Endodermal cell (in vitro differentiated cells): ENCODE measurements at regions not wholly inside any gene's neighbourhood (a gene's known extent, or its start where the extent isn't known, plus 50 kb on each side); places are given as distances from the start of the nearest gene placed in this dataset.

ENCODE experiments used
- DNase-seq: peaks from one replicate; pipeline ENCODE4 v3.0.0-alpha.2; 2017
- H3K27ac ChIP-seq: 2 replicates; pipeline ENCODE4 v1.5.1; 2013; ENCODE audit warnings: mild to moderate bottlenecking, low read depth, low read length, moderate library complexity
- H3K27me3 ChIP-seq: 2 replicates; pipeline ENCODE4 v1.6.1; 2013; ENCODE audit warnings: mild to moderate bottlenecking, low read length, moderate library complexity; ENCODE audit not compliant: insufficient read depth, control insufficient read depth, poor library complexity, severe bottlenecking
- H3K36me3 ChIP-seq: 2 replicates; pipeline ENCODE4 v1.7.0; 2013; ENCODE audit warnings: mild to moderate bottlenecking, low read length, moderate library complexity; ENCODE audit not compliant: control insufficient read depth, insufficient read depth
- H3K4me1 ChIP-seq: one replicate; pipeline ENCODE4 v1.7.0; 2013; ENCODE audit warnings: low read length; ENCODE audit not compliant: control insufficient read depth, insufficient read depth
- H3K4me3 ChIP-seq: 2 replicates; pipeline ENCODE4 v1.5.1; 2013; ENCODE audit warnings: mild to moderate bottlenecking, low read length, moderate library complexity
- H3K9ac ChIP-seq: 2 replicates; pipeline ENCODE4 v1.6.1; 2013; ENCODE audit warnings: mild to moderate bottlenecking, low read length, moderate library complexity; ENCODE audit not compliant: poor library complexity, severe bottlenecking; ENCODE audit errors: extremely low read depth
- H3K9me3 ChIP-seq: 2 replicates; pipeline ENCODE4 v1.6.1; 2013; ENCODE audit warnings: mild to moderate bottlenecking, low read length, moderate library complexity; ENCODE audit not compliant: control insufficient read depth
- H3K27ac Mint-ChIP-seq: 2 replicates; pipeline ENCODE4 v1.8.0; 2020; ENCODE audit warnings: mixed read lengths
- H3K27me3 Mint-ChIP-seq: 2 replicates; pipeline ENCODE4 v1.8.0; 2021; ENCODE audit warnings: mild to moderate bottlenecking, mixed read lengths; ENCODE audit not compliant: insufficient read depth
- H3K36me3 Mint-ChIP-seq: 2 replicates; pipeline ENCODE4 v1.8.0; 2020; ENCODE audit warnings: low read depth, mixed read lengths
- H3K4me1 Mint-ChIP-seq: 2 replicates; pipeline ENCODE4 v1.8.0; 2020; ENCODE audit warnings: mixed read lengths
- H3K4me3 Mint-ChIP-seq: 2 replicates; pipeline ENCODE4 v1.8.0; 2020; ENCODE audit warnings: mild to moderate bottlenecking, moderate library complexity, mixed read lengths
- H3K9me3 Mint-ChIP-seq: 2 replicates; pipeline ENCODE4 v1.8.0; 2020; ENCODE audit warnings: mild to moderate bottlenecking, mixed read lengths
- WGBS, 2 experiments: methylation state at CpG; one replicate each; pipeline versions ENCODE4 v1.1.5 to v1.1.7; 2013; ENCODE audit warnings: missing lambda C conversion rate in 2 of 2, mixed read lengths in 1 of 2; ENCODE audit not compliant: insufficient coverage in 1 of 2, insufficient read length in 1 of 2; 5-methylcytosine and 5-hydroxymethylcytosine counted together
- TF ChIP-seq, protein P1 (sequence below): fragments of 200-600 bp; sonication (generic); conservative IDR thresholded peaks from 2 replicates; pipeline ENCODE4 v1.5.0; 2021; ENCODE audit warnings: antibody characterized with exemption, mild to moderate bottlenecking

DNA sequence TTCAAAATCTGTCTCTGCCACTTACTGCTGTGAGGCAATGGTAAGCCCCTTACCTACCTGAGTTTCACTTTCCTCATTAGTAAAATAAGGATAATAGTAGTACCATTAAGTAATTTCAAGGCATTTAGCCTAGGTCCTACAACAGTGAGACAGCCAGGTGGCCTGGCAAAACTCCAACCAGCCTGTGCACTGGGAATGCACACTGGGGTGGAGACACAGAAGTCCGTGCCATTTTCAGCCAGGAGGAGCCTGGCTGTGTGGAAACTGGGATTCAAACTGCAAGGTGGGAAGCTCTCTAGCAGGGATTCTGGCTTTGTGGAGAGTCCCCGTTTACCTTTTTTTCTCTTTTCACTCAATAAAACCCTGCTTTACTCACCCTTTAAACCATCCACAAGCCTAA, 630.4 kb downstream of the PRELID2 start:
- Histone ChIP-seq H3K9ac (no peak overlapping the region), H3K4me3 (no peak overlapping the region), H3K36me3 (no peaks in the 10 kb centered on the region), H3K27ac (no peak overlapping the region), H3K27me3 (no peaks in the 10 kb centered on the region), H3K4me1 (peaks cover 12% of the 10 kb centered on the region), H3K9me3 (no peaks in the 10 kb centered on the region)
- WGBS, 2 experiments = 91% methylated on average over 2 of the region's 2 CpGs; no CpG with 5 or more reads in 1 of the 2 experiments
- Mint-ChIP-seq H3K27ac (no peak overlapping the region), H3K36me3 (no peaks in the 10 kb centered on the region), H3K4me3 (no peak overlapping the region), H3K4me1 (peaks cover 17% of the 10 kb centered on the region), H3K27me3 (no peaks in the 10 kb centered on the region), H3K9me3 (no peaks in the 10 kb centered on the region)
- TF ChIP-seq, protein P1, sequence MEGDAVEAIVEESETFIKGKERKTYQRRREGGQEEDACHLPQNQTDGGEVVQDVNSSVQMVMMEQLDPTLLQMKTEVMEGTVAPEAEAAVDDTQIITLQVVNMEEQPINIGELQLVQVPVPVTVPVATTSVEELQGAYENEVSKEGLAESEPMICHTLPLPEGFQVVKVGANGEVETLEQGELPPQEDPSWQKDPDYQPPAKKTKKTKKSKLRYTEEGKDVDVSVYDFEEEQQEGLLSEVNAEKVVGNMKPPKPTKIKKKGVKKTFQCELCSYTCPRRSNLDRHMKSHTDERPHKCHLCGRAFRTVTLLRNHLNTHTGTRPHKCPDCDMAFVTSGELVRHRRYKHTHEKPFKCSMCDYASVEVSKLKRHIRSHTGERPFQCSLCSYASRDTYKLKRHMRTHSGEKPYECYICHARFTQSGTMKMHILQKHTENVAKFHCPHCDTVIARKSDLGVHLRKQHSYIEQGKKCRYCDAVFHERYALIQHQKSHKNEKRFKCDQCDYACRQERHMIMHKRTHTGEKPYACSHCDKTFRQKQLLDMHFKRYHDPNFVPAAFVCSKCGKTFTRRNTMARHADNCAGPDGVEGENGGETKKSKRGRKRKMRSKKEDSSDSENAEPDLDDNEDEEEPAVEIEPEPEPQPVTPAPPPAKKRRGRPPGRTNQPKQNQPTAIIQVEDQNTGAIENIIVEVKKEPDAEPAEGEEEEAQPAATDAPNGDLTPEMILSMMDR = no peak
- no peak for DNase-seq

DNA sequence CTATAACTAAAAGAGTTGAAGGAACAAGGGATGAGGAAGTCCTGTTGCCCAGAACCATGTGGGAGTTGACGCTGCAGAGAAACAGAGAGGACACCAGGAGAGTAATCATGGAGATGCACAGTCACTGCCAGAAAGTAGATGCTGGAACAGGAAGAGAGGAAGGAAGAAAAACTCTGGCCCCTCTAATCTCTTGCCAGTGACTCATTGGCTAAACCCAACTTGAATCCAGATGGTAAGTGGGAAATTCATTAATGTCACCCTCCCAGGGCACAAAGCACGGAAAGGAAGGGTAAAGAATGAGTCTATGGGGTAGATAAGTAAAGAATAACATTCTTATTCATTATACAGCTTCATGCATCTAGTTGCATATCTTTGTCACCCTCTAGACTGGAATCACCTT, 631.9 kb downstream of the PRELID2 start:
- TF ChIP-seq, protein P1 = no peak
- Mint-ChIP-seq H3K4me1 (peaks cover 14% of the 10 kb centered on the region), H3K4me3 (no peak overlapping the region), H3K36me3 (no peaks in the 10 kb centered on the region), H3K27ac (no peak overlapping the region), H3K27me3 (no peaks in the 10 kb centered on the region), H3K9me3 (no peaks in the 10 kb centered on the region)
- no peak for DNase-seq
- Histone ChIP-seq H3K9me3 (no peaks in the 10 kb centered on the region), H3K27me3 (no peaks in the 10 kb centered on the region), H3K27ac (no peak overlapping the region), H3K4me1 (peaks cover 11% of the 10 kb centered on the region), H3K9ac (no peak overlapping the region), H3K4me3 (no peak overlapping the region), H3K36me3 (no peaks in the 10 kb centered on the region)
- WGBS, 2 experiments = 86 to 96% methylated on average over 1 to 2 of the region's 2 CpGs

- Mint-ChIP-seq H3K27me3 (no peaks in the 10 kb centered on the region), H3K4me3 (no peak overlapping the region), H3K4me1 (peaks cover 7% of the 10 kb centered on the region), H3K9me3 (no peaks in the 10 kb centered on the region), H3K36me3 (no peaks in the 10 kb centered on the region), H3K27ac (no peak overlapping the region)
- WGBS, 2 experiments = 86 to 100% methylated on average over 1 of the region's 1 CpG
- H3K4me3 ChIP-seq = no peak overlapping the region
- H3K36me3 ChIP-seq = no peaks in the 10 kb centered on the region
- no peak overlapping the region for H3K27ac ChIP-seq
- H3K9me3 ChIP-seq = no peaks in the 10 kb centered on the region
- no peaks in the 10 kb centered on the region for H3K27me3 ChIP-seq
- TF ChIP-seq, protein P1 = no peak
- no peak overlapping the region for H3K9ac ChIP-seq
- peaks cover under 1% of the 10 kb centered on the region for H3K4me1 ChIP-seq
- DNase-seq = no peak
Measured at GRCh38 chr5:145198525-145199260, 636.4 kb downstream of the PRELID2 start.
